Gastroesophageal sphincter (tissue), 3 donors: ENCODE measurements at regions not wholly inside any gene's neighbourhood (a gene's known extent, or its start where the extent isn't known, plus 50 kb on each side); places are given as distances from the start of the nearest gene placed in this dataset.

Experiments used
- CTCF ChIP-seq, 4 experiments: fragments of 200-600 bp in 2 of 4; fragments of 450-650 bp in 2 of 4; sonication (generic) in 1 of 4; IDR thresholded peaks; one replicate each; pipeline ENCODE4 v1.5.1; 2017 to 2019; ENCODE audit warnings: antibody characterized with exemption in 4 of 4, mild to moderate bottlenecking in 2 of 4, moderate library complexity in 2 of 4
- POLR2A ChIP-seq, 2 donors: fragments of 450-650 bp; IDR thresholded peaks; one replicate each; pipeline ENCODE4 v1.6.1; 2017; ENCODE audit warnings: antibody characterized with exemption in 2 of 2, mild to moderate bottlenecking in 2 of 2, moderate library complexity in 1 of 2
- POLR2AphosphoS5 ChIP-seq: sonication (generic); formaldehyde crosslinking; IDR thresholded peaks from one replicate; pipeline ENCODE4 v1.6.1; 2017; ENCODE audit warnings: antibody characterized with exemption

DNA sequence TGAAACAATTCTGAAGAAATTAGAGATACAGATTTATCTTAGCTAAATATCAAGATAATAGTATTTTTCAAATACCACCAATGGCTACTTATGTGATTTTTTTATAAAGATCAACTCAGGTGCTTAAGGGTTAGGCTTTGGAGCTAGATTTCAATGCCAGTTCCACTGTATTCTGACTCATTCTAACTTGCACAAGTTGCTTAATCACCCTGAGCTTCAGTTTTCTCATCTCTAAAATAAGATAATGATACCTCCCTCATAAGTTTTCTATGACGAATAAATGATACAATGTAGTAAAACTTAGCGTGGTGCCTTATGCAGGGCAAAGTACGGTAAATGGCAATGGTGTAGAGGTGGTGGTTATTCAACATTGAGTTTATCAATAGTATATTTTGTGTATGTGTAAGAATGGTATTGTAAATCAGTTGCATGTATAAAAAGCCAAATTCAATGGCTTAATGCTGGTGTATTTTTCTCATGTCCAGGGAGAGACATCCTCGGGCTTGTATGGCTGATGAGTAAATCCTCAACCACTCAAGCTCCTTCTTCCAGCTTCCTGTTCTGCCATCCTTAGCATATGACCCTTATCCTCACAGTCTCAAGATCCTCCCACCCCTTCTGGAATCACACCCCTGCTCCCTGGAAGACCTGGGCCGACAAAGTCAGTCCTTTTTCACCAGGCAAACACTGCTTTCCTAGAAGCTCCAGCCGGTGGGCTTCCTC lies 505.9 kb upstream of the CFAP20DC start:
- no peak for TF ChIP-seq CTCF (IDR thresholded peaks at IDR 0.05)
- TF ChIP-seq POLR2AphosphoS5 = no peak
- TF ChIP-seq POLR2A (IDR thresholded peaks at IDR 0.05) = no peak
